ENCODE measurements at regions not wholly inside any gene's neighbourhood (a gene's known extent, or its start where the extent isn't known, plus 50 kb on each side); places are given as distances from the start of the nearest gene placed in this dataset.

DNA sequence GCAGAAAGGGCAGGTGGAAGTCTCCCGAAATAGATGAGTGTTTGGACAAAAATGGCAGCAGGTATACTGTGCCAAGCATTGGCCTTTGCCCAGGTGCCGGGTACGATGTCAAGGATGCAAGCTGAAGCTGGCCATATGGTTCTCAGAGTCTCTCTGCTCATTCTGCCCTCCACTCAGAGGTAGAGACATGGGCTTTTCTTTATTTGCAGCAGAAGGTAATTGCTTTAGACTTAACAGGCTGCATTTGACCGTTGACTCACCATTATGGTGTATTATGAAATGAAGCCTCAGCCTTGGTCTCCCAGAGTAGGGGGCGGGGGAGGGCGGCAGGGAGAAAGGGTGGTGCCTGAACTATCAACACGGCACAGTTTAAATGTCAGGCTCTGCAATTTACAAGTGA is 969.1 kb upstream of the EEF2KMT start (continued):
- TF ChIP-seq SOX6 (IDR thresholded peaks at IDR 0.05) (no peak), SOX6 (CRISPR knock-in tag; IDR thresholded peaks at IDR 0.05) (no peak), ZFX (CRISPR knock-in tag; IDR thresholded peaks at IDR 0.05; ENCODE audit: low read depth) (no peak), NFKB2 (CRISPR knock-in tag; IDR thresholded peaks at IDR 0.05; ENCODE audit: borderline replicate concordance) (no peak), HMG20A (CRISPR knock-in tag; IDR thresholded peaks at IDR 0.05; ENCODE audit: borderline replicate concordance) (no peak), ZNF747 (CRISPR knock-in tag; IDR thresholded peaks at IDR 0.05; ENCODE audit: borderline replicate concordance) (no peak), FOXA3 (CRISPR knock-in tag; IDR thresholded peaks at IDR 0.05) (no peak), PCBP2 (optimal IDR thresholded peaks at IDR 0.05; ENCODE audit: low read depth, low read length, poor library complexity, severe bottlenecking) (no peak), ZBTB42 (CRISPR knock-in tag; IDR thresholded peaks at IDR 0.05) (no peak), AGO1 (IDR thresholded peaks at IDR 0.05; ENCODE audit: low read depth, low read length, poor library complexity, severe bottlenecking) (no peak)
- TF ChIP-seq, protein P1, sequence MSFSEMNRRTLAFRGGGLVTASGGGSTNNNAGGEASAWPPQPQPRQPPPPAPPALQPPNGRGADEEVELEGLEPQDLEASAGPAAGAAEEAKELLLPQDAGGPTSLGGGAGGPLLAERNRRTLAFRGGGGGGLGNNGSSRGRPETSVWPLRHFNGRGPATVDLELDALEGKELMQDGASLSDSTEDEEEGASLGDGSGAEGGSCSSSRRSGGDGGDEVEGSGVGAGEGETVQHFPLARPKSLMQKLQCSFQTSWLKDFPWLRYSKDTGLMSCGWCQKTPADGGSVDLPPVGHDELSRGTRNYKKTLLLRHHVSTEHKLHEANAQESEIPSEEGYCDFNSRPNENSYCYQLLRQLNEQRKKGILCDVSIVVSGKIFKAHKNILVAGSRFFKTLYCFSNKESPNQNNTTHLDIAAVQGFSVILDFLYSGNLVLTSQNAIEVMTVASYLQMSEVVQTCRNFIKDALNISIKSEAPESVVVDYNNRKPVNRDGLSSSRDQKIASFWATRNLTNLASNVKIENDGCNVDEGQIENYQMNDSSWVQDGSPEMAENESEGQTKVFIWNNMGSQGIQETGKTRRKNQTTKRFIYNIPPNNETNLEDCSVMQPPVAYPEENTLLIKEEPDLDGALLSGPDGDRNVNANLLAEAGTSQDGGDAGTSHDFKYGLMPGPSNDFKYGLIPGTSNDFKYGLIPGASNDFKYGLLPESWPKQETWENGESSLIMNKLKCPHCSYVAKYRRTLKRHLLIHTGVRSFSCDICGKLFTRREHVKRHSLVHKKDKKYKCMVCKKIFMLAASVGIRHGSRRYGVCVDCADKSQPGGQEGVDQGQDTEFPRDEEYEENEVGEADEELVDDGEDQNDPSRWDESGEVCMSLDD (CRISPR knock-in tag; IDR thresholded peaks at IDR 0.05; ENCODE audit: borderline replicate concordance), result no peak
- TF ChIP-seq, protein P2, sequence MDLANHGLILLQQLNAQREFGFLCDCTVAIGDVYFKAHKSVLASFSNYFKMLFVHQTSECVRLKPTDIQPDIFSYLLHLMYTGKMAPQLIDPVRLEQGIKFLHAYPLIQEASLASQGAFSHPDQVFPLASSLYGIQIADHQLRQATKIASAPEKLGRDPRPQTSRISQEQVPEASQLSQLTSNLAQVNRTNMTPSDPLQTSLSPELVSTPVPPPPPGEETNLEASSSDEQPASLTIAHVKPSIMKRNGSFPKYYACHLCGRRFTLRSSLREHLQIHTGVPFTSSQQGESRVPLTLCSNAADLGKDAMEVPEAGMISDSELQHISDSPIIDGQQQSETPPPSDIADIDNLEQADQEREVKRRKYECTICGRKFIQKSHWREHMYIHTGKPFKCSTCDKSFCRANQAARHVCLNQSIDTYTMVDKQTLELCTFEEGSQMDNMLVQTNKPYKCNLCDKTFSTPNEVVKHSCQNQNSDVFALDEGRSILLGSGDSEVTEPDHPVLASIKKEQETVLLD (CRISPR knock-in tag; IDR thresholded peaks at IDR 0.05; ENCODE audit: low read depth), result no peak

All from HepG2 (cell line).